ENCODE measurements at regions not wholly inside any gene's neighbourhood (a gene's known extent, or its start where the extent isn't known, plus 50 kb on each side); places are given as distances from the start of the nearest gene placed in this dataset.

- no peak for TF ChIP-seq CTCF (IDR thresholded peaks at IDR 0.05)
- DNase-seq (ENCODE audit: low spot score) (no peak), ATAC-seq (ENCODE audit: low FRiP score) (no peak)
Measured at GRCh38 chr6:67353861-67354260, 1281.2 kb upstream of the ADGRB3 start.

- no peak for DNase-seq (ENCODE audit: low spot score)
- no peak for TF ChIP-seq CTCF (IDR thresholded peaks at IDR 0.05)
- ATAC-seq (ENCODE audit: low FRiP score): no peak
Measured at GRCh38 chr6:67352717-67353116, 1282.4 kb upstream of the ADGRB3 start.

GRCh38 chr6:67350729-67351128 lies 1284.4 kb upstream of the ADGRB3 start:
- no peak for TF ChIP-seq CTCF (IDR thresholded peaks at IDR 0.05)
- ATAC-seq (ENCODE audit: low FRiP score) (no peak), DNase-seq (ENCODE audit: low spot score) (no peak)

- ATAC-seq (ENCODE audit: low FRiP score) (no peak), DNase-seq (ENCODE audit: low spot score) (no peak)
- no peak for TF ChIP-seq CTCF (IDR thresholded peaks at IDR 0.05)
Measured at GRCh38 chr6:67345946-67346345, 1289.1 kb upstream of the ADGRB3 start.

- no peak for DNase-seq (ENCODE audit: low spot score)
- no peak for TF ChIP-seq CTCF (IDR thresholded peaks at IDR 0.05)
- ATAC-seq (ENCODE audit: low FRiP score): no peak
Measured at GRCh38 chr6:67336014-67336413, 1299.1 kb upstream of the ADGRB3 start.

- no peak for ATAC-seq (ENCODE audit: low FRiP score)
- DNase-seq (ENCODE audit: low spot score): no peak
- no peak for TF ChIP-seq CTCF (IDR thresholded peaks at IDR 0.05)
Measured at GRCh38 chr6:67331304-67331703, 1303.8 kb upstream of the ADGRB3 start.

GRCh38 chr6:67328269-67328668 lies 1306.8 kb upstream of the ADGRB3 start:
- no peak for TF ChIP-seq CTCF (IDR thresholded peaks at IDR 0.05)
- DNase-seq (ENCODE audit: low spot score) (no peak), ATAC-seq (ENCODE audit: low FRiP score) (no peak)
